ENCODE measurements at regions not wholly inside any gene's neighbourhood (a gene's known extent, or its start where the extent isn't known, plus 50 kb on each side); places are given as distances from the start of the nearest gene placed in this dataset.

DNA sequence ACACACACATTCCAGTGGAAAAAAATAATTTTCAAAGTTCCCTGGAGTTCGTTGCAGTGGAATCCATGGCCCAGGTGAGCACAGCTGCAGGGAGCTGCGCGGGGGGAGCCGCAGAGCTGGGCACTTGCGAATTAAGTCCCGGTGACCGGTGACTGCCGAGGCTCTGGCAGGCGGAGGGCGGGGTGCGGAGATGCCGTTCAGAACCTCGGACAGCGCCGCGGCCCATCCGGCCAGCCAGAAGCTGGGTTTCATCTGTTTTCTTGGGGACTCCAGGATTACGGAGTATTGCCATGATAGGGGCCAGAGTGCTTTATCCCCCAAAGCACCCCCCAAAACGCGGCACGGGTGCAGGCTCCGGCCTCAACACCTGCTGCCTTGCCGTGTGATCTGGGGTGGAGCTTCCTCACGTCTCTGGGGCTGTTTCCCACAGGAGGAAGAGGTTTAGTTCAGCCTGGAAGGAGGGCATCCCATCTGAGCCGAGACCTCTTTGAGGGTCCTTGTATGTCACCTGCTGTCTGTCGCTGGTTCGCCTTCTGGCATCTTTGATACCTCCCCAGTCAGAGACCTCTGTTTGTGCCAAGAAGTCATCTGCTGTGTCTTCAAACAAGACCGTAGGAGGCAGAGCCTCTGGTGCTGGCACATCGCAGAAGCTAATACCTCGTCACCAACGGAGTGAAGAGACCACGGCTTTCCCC lies 99.4 kb downstream of the YTHDF1 start:
- TF ChIP-seq, protein P1, sequence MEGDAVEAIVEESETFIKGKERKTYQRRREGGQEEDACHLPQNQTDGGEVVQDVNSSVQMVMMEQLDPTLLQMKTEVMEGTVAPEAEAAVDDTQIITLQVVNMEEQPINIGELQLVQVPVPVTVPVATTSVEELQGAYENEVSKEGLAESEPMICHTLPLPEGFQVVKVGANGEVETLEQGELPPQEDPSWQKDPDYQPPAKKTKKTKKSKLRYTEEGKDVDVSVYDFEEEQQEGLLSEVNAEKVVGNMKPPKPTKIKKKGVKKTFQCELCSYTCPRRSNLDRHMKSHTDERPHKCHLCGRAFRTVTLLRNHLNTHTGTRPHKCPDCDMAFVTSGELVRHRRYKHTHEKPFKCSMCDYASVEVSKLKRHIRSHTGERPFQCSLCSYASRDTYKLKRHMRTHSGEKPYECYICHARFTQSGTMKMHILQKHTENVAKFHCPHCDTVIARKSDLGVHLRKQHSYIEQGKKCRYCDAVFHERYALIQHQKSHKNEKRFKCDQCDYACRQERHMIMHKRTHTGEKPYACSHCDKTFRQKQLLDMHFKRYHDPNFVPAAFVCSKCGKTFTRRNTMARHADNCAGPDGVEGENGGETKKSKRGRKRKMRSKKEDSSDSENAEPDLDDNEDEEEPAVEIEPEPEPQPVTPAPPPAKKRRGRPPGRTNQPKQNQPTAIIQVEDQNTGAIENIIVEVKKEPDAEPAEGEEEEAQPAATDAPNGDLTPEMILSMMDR (IDR thresholded peaks at IDR 0.05), result no peak
- no peaks in the 10 kb centered on the region for H3K9me3 ChIP-seq
- no peaks in the 10 kb centered on the region for H3K4me1 ChIP-seq (ENCODE audit: low read depth)
- no peaks in the 10 kb centered on the region for H3K36me3 ChIP-seq (ENCODE audit: low read depth)
- DNase-seq (peak; percentile 14 to 31 (median 23)), ATAC-seq (no peak)
- H3K4me3 ChIP-seq, result no peak overlapping the region
- intact Hi-C loops (cut with DNase I, micrococcal nuclease), result no loop called here

DNA sequence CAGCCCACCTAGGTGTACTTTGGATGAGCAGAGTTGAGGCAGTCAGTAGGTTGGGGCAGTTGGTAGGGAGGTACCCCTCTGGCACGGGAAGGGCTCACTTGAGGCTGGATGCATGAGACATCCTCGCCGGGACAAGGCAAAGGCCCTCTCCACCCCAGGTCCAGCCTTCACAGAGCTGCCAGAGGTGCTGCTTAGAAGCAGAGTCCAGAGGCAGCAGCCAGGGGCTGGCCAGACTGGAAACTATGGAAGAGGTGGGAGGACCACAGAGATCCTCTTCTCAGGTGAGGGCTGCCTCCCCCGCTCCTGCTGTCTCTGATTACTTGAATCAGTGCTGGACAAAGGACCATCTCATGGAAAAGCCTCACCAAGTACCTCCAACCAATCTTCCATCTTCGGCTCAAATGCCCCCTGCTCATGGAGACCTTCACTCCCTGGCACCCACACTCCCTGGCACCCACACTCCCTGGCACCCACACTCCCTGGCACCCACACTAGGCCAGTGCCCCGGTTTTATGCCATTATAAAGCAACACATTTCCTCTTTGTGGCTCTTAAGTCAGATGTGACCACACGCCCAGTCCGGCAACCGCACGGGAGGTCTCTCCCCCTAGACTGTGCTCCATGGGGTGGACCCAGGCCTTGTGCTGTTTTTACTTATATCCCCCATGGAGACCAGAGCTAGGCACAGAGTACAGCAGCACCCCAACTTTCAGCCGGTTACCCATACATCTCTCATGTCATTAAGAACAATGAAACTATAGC lies 100.1 kb downstream of the YTHDF1 start:
- intact Hi-C loops (cut with DNase I, micrococcal nuclease), result no loop called here
- no peaks in the 10 kb centered on the region for H3K9me3 ChIP-seq
- TF ChIP-seq, protein P1 (IDR thresholded peaks at IDR 0.05), result no peak

DNA sequence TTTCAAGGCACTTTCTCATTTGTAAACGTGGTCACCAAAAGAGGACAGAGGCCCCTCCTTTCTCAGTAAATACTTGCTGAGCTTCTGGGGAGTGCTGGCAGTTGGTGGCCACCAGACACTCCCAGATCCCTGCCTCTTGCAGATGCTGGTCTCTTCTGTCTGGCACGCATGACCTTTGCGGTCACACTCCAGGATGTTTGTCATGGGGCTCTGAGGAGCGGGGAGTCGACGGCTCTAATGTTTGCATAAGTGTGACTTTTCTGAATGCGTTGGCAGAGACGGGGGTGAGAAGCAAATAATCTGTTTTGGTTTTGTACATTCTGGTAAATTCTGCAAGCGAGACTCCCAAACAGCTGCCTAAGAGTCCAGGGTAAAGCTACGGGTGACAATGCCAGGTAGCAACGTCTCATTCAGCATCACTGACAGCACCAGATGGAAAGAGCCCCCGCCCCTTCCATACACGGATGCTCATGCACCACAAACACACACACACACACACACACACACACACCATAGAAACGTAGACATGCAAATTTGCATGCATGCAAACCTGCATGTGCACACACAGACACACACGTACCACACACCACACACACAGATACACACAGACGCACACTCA lies 101.1 kb downstream of the YTHDF1 start:
- H3K36me3 ChIP-seq (ENCODE audit: low read depth), result no peaks in the 10 kb centered on the region
- ATAC-seq (no peak), DNase-seq (peak in 2 of 3 donors; percentile 2 to 13)
- TF ChIP-seq, protein P1 (IDR thresholded peaks at IDR 0.05), result no peak
- no peak overlapping the region for H3K4me3 ChIP-seq
- H3K9me3 ChIP-seq, result no peaks in the 10 kb centered on the region
- no peaks in the 10 kb centered on the region for H3K4me1 ChIP-seq (ENCODE audit: low read depth)
- intact Hi-C loops (cut with DNase I, micrococcal nuclease), result no loop called here

More for the DNA sequence above, 100.1 kb downstream of the YTHDF1 start:
- H3K4me1 ChIP-seq (ENCODE audit: low read depth), result no peaks in the 10 kb centered on the region
- DNase-seq, result peak in 2 of 3 donors; percentile 6 to 26
- H3K36me3 ChIP-seq (ENCODE audit: low read depth), result no peaks in the 10 kb centered on the region
- H3K4me3 ChIP-seq, result no peak overlapping the region
- ATAC-seq, result no peak

DNA sequence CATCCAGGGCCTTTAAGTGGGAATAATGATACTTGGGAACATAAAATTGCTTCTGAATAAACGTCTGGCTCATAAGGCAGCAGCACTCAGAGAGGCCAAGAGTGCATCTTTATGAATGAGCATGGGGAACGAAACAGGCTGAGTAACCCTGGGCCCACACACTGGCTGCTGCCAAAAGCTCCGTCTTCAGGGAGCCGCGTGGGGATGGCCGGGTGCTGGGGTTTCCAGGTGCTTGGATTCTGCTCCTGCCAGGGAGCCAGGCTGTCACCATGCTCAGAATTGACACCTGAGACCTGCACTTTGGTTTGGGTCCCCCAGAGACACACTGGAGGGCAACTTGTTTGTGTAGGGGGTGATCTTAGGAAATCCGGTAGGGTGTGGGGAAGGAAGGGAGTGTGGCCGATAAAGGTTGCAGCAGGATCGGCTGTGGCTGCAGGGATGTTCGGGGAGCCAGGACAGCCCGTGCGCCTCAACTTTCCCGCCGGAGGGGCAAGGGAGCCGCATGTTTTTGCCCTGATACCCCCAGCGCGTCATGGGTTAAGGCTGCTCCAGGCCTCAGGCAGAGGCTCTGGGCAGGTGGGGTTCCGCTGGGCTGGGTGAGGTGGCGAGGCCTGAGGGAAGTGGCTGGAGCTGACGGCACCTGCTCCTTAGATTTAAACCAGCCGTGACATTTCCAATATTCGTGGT lies 101.8 kb downstream of the YTHDF1 start:
- DNase-seq, result peak in 1 of 3 donors; percentile 29
- no peaks in the 10 kb centered on the region for H3K9me3 ChIP-seq
- no peak overlapping the region for H3K4me3 ChIP-seq
- TF ChIP-seq, protein P1 (IDR thresholded peaks at IDR 0.05), result no peak
- H3K36me3 ChIP-seq (ENCODE audit: low read depth), result no peaks in the 10 kb centered on the region
- intact Hi-C loops (cut with DNase I, micrococcal nuclease), result no loop called here
- H3K4me1 ChIP-seq (ENCODE audit: low read depth), result no peaks in the 10 kb centered on the region
- ATAC-seq, result no peak

DNA sequence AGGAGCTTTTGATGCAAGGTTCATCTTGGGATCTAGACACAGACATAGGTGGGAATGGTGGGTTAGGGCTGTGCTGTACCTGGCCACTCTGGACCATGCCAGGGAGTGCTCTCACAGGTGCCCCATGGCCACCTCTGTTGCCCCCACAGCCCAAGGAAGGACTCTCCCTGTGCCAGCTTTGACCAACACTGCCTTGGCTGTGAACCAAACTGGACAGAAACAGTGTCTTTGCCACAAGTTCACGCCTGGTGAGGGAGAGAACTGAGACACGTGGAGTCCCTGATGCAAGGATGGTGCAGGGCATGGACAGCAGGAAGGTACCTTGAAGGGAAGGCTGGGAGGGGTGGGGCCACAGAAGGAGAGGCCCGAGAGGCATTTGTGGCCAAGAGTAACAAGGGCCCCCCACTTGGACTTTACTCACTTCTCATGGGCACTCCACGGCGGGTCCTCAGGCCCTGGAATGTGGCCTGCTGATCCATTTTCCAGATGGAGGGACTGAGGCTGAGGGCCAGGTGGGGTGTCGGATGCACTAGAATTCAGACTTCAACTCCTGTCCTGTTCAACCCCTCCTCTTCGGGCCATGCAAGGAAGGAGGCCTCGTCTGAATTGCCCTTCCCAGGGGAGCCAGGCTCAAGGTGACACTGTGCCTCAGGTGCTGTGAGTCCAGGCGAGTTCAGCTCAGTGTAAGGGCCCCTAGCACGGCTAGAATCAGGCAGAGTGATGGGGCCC lies 103.3 kb downstream of the YTHDF1 start:
- ATAC-seq (no peak), DNase-seq (peak in 2 of 3 donors; percentile 1 to 17)
- H3K9me3 ChIP-seq, result no peaks in the 10 kb centered on the region
- TF ChIP-seq, protein P1 (IDR thresholded peaks at IDR 0.05), result no peak
- H3K4me3 ChIP-seq, result no peak overlapping the region
- intact Hi-C loops (cut with DNase I, micrococcal nuclease), result no loop called here
- H3K36me3 ChIP-seq (ENCODE audit: low read depth), result no peaks in the 10 kb centered on the region
- no peaks in the 10 kb centered on the region for H3K4me1 ChIP-seq (ENCODE audit: low read depth)
